ENCODE measurements at regions not wholly inside any gene's neighbourhood (a gene's known extent, or its start where the extent isn't known, plus 50 kb on each side); places are given as distances from the start of the nearest gene placed in this dataset.
"Not testable (repeated sequence)": the region's sequence is repeated elsewhere in the genome, so short reads cannot be mapped to it uniquely, and the experiment has no call there.

DNA sequence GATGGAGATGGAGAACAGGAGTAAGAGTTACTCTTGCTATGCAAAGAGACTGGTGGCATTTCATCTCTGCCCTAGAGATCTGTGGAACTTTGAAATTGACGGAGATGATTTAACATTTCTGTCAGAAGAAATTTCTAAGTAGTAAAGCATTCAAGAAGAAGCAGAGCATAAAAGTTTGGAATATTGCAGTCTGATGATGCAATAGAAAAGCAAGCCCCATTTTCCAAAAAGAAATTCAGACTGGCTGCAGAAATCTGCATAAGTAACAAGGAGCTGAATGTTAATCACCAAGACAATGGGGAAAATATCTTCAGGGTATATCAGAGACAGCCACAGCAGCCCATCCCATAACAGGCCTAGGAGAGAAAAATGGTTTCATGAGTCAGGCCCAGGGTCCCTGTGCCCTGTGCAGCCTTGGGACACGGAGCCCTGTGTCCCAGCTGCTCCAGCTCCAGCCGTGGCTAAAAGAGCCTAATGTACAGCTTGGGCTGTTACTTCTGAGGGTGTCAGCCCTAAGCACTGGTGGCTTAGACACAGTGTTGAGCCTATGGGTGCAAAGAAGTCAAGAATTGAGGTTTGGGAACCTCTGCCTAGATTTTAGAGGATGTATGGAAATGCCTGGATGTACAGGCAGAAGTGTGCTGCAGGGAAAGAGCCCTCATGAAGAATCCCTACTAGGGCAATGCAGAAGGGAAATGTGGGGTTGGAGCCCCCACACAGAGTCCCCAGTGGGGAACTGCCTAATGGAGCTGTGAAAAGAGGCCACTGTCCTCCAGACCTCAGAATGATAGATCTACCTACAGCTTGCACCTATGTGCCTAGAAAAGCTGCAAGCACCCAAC lies 616.6 kb downstream of the SLC16A7 start:
- CTCF ChIA-PET, result no interaction called here
- ATAC-seq, result no peak
- TF ChIP-seq, protein P1, sequence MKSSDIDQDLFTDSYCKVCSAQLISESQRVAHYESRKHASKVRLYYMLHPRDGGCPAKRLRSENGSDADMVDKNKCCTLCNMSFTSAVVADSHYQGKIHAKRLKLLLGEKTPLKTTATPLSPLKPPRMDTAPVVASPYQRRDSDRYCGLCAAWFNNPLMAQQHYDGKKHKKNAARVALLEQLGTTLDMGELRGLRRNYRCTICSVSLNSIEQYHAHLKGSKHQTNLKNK (CRISPR knock-in tag; IDR thresholded peaks at IDR 0.05), result no peak
- TF ChIP-seq, protein P2, sequence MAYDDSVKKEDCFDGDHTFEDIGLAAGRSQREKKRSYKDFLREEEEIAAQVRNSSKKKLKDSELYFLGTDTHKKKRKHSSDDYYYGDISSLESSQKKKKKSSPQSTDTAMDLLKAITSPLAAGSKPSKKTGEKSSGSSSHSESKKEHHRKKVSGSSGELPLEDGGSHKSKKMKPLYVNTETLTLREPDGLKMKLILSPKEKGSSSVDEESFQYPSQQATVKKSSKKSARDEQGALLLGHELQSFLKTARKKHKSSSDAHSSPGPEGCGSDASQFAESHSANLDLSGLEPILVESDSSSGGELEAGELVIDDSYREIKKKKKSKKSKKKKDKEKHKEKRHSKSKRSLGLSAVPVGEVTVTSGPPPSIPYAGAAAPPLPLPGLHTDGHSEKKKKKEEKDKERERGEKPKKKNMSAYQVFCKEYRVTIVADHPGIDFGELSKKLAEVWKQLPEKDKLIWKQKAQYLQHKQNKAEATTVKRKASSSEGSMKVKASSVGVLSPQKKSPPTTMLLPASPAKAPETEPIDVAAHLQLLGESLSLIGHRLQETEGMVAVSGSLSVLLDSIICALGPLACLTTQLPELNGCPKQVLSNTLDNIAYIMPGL (CRISPR knock-in tag; IDR thresholded peaks at IDR 0.05), result no peak
- TF ChIP-seq, protein P3, sequence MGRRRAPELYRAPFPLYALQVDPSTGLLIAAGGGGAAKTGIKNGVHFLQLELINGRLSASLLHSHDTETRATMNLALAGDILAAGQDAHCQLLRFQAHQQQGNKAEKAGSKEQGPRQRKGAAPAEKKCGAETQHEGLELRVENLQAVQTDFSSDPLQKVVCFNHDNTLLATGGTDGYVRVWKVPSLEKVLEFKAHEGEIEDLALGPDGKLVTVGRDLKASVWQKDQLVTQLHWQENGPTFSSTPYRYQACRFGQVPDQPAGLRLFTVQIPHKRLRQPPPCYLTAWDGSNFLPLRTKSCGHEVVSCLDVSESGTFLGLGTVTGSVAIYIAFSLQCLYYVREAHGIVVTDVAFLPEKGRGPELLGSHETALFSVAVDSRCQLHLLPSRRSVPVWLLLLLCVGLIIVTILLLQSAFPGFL (CRISPR knock-in tag; IDR thresholded peaks at IDR 0.05; ENCODE audit: borderline replicate concordance), result no peak
- TF ChIP-seq TCF7 (CRISPR knock-in tag; IDR thresholded peaks at IDR 0.05; ENCODE audit: low read depth) (no peak), NFATC4 (CRISPR knock-in tag; IDR thresholded peaks at IDR 0.05) (no peak), CBFB (CRISPR knock-in tag; IDR thresholded peaks at IDR 0.05; ENCODE audit: low read depth) (no peak), NR3C1 (CRISPR knock-in tag; conservative IDR thresholded peaks at IDR 0.05; ENCODE audit: low read depth) (no peak), ZNF263 (CRISPR knock-in tag; IDR thresholded peaks at IDR 0.05; ENCODE audit: low read depth) (no peak), ZNF138 (CRISPR knock-in tag; conservative IDR thresholded peaks at IDR 0.05) (no peak), NFYB (CRISPR knock-in tag; conservative IDR thresholded peaks at IDR 0.05; ENCODE audit: low read depth) (no peak)
- TF ChIP-seq, protein P4, sequence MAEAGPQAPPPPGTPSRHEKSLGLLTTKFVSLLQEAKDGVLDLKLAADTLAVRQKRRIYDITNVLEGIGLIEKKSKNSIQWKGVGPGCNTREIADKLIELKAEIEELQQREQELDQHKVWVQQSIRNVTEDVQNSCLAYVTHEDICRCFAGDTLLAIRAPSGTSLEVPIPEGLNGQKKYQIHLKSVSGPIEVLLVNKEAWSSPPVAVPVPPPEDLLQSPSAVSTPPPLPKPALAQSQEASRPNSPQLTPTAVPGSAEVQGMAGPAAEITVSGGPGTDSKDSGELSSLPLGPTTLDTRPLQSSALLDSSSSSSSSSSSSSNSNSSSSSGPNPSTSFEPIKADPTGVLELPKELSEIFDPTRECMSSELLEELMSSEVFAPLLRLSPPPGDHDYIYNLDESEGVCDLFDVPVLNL (CRISPR knock-in tag; IDR thresholded peaks at IDR 0.05; ENCODE audit: borderline replicate concordance, low read depth), result no peak
- TF ChIP-seq, protein P5, sequence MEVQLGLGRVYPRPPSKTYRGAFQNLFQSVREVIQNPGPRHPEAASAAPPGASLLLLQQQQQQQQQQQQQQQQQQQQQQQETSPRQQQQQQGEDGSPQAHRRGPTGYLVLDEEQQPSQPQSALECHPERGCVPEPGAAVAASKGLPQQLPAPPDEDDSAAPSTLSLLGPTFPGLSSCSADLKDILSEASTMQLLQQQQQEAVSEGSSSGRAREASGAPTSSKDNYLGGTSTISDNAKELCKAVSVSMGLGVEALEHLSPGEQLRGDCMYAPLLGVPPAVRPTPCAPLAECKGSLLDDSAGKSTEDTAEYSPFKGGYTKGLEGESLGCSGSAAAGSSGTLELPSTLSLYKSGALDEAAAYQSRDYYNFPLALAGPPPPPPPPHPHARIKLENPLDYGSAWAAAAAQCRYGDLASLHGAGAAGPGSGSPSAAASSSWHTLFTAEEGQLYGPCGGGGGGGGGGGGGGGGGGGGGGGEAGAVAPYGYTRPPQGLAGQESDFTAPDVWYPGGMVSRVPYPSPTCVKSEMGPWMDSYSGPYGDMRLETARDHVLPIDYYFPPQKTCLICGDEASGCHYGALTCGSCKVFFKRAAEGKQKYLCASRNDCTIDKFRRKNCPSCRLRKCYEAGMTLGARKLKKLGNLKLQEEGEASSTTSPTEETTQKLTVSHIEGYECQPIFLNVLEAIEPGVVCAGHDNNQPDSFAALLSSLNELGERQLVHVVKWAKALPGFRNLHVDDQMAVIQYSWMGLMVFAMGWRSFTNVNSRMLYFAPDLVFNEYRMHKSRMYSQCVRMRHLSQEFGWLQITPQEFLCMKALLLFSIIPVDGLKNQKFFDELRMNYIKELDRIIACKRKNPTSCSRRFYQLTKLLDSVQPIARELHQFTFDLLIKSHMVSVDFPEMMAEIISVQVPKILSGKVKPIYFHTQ (CRISPR knock-in tag; IDR thresholded peaks at IDR 0.05), result no peak
- TF ChIP-seq, protein P6, sequence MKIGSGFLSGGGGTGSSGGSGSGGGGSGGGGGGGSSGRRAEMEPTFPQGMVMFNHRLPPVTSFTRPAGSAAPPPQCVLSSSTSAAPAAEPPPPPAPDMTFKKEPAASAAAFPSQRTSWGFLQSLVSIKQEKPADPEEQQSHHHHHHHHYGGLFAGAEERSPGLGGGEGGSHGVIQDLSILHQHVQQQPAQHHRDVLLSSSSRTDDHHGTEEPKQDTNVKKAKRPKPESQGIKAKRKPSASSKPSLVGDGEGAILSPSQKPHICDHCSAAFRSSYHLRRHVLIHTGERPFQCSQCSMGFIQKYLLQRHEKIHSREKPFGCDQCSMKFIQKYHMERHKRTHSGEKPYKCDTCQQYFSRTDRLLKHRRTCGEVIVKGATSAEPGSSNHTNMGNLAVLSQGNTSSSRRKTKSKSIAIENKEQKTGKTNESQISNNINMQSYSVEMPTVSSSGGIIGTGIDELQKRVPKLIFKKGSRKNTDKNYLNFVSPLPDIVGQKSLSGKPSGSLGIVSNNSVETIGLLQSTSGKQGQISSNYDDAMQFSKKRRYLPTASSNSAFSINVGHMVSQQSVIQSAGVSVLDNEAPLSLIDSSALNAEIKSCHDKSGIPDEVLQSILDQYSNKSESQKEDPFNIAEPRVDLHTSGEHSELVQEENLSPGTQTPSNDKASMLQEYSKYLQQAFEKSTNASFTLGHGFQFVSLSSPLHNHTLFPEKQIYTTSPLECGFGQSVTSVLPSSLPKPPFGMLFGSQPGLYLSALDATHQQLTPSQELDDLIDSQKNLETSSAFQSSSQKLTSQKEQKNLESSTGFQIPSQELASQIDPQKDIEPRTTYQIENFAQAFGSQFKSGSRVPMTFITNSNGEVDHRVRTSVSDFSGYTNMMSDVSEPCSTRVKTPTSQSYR (CRISPR knock-in tag; IDR thresholded peaks at IDR 0.05), result no peak
- TF ChIP-seq, protein P7, sequence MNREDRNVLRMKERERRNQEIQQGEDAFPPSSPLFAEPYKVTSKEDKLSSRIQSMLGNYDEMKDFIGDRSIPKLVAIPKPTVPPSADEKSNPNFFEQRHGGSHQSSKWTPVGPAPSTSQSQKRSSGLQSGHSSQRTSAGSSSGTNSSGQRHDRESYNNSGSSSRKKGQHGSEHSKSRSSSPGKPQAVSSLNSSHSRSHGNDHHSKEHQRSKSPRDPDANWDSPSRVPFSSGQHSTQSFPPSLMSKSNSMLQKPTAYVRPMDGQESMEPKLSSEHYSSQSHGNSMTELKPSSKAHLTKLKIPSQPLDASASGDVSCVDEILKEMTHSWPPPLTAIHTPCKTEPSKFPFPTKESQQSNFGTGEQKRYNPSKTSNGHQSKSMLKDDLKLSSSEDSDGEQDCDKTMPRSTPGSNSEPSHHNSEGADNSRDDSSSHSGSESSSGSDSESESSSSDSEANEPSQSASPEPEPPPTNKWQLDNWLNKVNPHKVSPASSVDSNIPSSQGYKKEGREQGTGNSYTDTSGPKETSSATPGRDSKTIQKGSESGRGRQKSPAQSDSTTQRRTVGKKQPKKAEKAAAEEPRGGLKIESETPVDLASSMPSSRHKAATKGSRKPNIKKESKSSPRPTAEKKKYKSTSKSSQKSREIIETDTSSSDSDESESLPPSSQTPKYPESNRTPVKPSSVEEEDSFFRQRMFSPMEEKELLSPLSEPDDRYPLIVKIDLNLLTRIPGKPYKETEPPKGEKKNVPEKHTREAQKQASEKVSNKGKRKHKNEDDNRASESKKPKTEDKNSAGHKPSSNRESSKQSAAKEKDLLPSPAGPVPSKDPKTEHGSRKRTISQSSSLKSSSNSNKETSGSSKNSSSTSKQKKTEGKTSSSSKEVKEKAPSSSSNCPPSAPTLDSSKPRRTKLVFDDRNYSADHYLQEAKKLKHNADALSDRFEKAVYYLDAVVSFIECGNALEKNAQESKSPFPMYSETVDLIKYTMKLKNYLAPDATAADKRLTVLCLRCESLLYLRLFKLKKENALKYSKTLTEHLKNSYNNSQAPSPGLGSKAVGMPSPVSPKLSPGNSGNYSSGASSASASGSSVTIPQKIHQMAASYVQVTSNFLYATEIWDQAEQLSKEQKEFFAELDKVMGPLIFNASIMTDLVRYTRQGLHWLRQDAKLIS (CRISPR knock-in tag; IDR thresholded peaks at IDR 0.05; ENCODE audit: borderline replicate concordance), result no peak

DNA sequence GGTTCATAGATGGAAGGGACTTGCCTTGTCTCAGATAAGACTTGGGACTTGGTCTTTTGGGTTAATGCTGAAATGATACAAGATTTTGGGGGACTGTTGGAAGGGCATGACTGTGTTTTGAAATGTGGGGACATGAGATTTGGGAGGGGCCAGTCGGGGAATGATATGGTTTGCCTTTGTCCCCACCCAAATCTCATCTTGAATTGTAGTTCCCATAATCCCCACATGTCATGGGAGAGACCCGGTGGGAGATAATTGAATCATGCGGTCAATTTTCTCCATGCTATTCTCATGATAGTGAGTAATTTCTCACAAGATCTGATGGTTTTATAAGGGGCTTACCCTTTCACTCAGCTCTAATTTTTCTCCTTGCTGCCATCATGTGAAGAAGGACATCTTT lies 617.4 kb downstream of the SLC16A7 start:
- DNase-seq (ENCODE audit: low spot score); CTCF ChIA-PET; H3K4me3 Mint-ChIP-seq; H3K27ac Mint-ChIP-seq; ATAC-seq; H3K27me3 Mint-ChIP-seq (ENCODE audit: low read depth); POLR2A ChIA-PET: not testable (repeated sequence)
- Mint-ChIP-seq H3K9me3 (peaks cover 42% of the 10 kb centered on the region), H3K4me1 (peaks cover 18% of the 10 kb centered on the region), H3K36me3 (peaks cover 35% of the 10 kb centered on the region)

More for the DNA sequence above, 616.6 kb downstream of the SLC16A7 start:
- Mint-ChIP-seq H3K4me3 (no peak overlapping the region), H3K27ac (no peak overlapping the region), H3K9me3 (peaks cover 42% of the 10 kb centered on the region), H3K27me3 (ENCODE audit: low read depth) (0 out of 2 replicates have a peak, but pooled peaks cover 5% of the 10 kb centered on the region), H3K4me1 (peaks cover 18% of the 10 kb centered on the region), H3K36me3 (peaks cover 35% of the 10 kb centered on the region)
- no peak for DNase-seq (ENCODE audit: low spot score)
- POLR2A ChIA-PET, result no interaction called here
